HG03460 (cell line): ENCODE measurements at regions not wholly inside any gene's neighbourhood (a gene's known extent, or its start where the extent isn't known, plus 50 kb on each side); places are given as distances from the start of the nearest gene placed in this dataset.

Source experiments
- ATAC-seq: cut with Tn5 transposase; IDR thresholded peaks from one replicate; pipeline ENCODE4 v1.9.1; 2021; ENCODE audit not compliant: unreplicated experiment

- no peak for ATAC-seq
Observed at GRCh38 chr17:79377230-79377786, 233.5 kb downstream of the RBFOX3 start.

- ATAC-seq, result no peak
Observed at GRCh38 chr17:79374807-79375206, 236.0 kb downstream of the RBFOX3 start.

- no peak for ATAC-seq
Observed at GRCh38 chr17:79374087-79374689, 236.7 kb downstream of the RBFOX3 start.

GRCh38 chr17:79372470-79373238, 238.2 kb downstream of the RBFOX3 start:
- ATAC-seq, result no peak

- no peak for ATAC-seq
Observed at GRCh38 chr17:79371984-79372383, 238.9 kb downstream of the RBFOX3 start.

GRCh38 chr17:79370594-79370993, 240.3 kb downstream of the RBFOX3 start:
- ATAC-seq, result no peak

GRCh38 chr17:79370126-79370525, 240.7 kb downstream of the RBFOX3 start:
- no peak for ATAC-seq

- no peak for ATAC-seq
Observed at GRCh38 chr17:79369532-79369931, 241.3 kb downstream of the RBFOX3 start.

- no peak for ATAC-seq
Observed at GRCh38 chr17:79369001-79369400, 241.8 kb downstream of the RBFOX3 start.

GRCh38 chr17:79368521-79368920, 242.3 kb downstream of the RBFOX3 start:
- ATAC-seq, result no peak

- ATAC-seq, result no peak
Observed at GRCh38 chr17:79366988-79367571, 243.8 kb downstream of the RBFOX3 start.

GRCh38 chr17:79365836-79366770, 244.7 kb downstream of the RBFOX3 start:
- ATAC-seq, result no peak

- ATAC-seq, result no peak
Observed at GRCh38 chr17:79365351-79365750, 245.5 kb downstream of the RBFOX3 start.

- ATAC-seq, result no peak
Observed at GRCh38 chr17:79364315-79365094, 246.3 kb downstream of the RBFOX3 start.

- ATAC-seq, result no peak
Observed at GRCh38 chr17:79363552-79364275, 247.1 kb downstream of the RBFOX3 start.

GRCh38 chr17:79362772-79363305, 248.0 kb downstream of the RBFOX3 start:
- no peak for ATAC-seq

- no peak for ATAC-seq
Observed at GRCh38 chr17:79361873-79362771, 248.7 kb downstream of the RBFOX3 start.

- no peak for ATAC-seq
Observed at GRCh38 chr17:79361221-79361734, 249.6 kb downstream of the RBFOX3 start.
